IMR-90 (cell line): ENCODE measurements at regions not wholly inside any gene's neighbourhood (a gene's known extent, or its start where the extent isn't known, plus 50 kb on each side); places are given as distances from the start of the nearest gene placed in this dataset.

Source experiments
- ATAC-seq: fragments of 200-7000 bp; cut with Tn5 transposase; 2 replicates; pipeline ENCODE4 v1.9.1; 2020; ENCODE audit warnings: low read depth, mild to moderate bottlenecking, moderate library complexity
- BruUV-seq: library from RNA; stranded (reverse); fragments of 400-500 nt; replicated peaks from 2 replicates; lab custom pipeline; 2021; lab: Mats Ljungman, UMichigan
- CTCF ChIA-PET: fragments of 300-600 bp; formaldehyde crosslinking; extraction: SDS; loops from one replicate; lab custom pipeline; 2021; ENCODE audit warnings: antibody characterized with exemption; lab: Yijun Ruan, JAX
- POLR2A ChIA-PET: fragments of 300-600 bp; sonication (Branson Sonifier 250); formaldehyde crosslinking; loops from one replicate; lab custom pipeline; 2022; ENCODE audit warnings: antibody characterized with exemption; ENCODE audit not compliant: unreplicated experiment; lab: Charles Lee
- DNase-seq: peaks from one replicate; pipeline ENCODE4 v3.0.0; 2013
- H2AFZ ChIP-seq: replicated peaks from 2 replicates; pipeline ENCODE3; 2013; ENCODE audit warnings: low read length, mild to moderate bottlenecking; ENCODE audit not compliant: poor library complexity
- H2AK5ac ChIP-seq: 2 replicates; pipeline ENCODE4 v1.6.1; 2013; ENCODE audit warnings: low read depth, low read length, inconsistent platforms
- H2AK9ac ChIP-seq: replicated peaks from 2 replicates; pipeline ENCODE3; 2013; ENCODE audit warnings: mild to moderate bottlenecking, low read depth, low read length, moderate library complexity; ENCODE audit not compliant: poor library complexity
- H2BK120ac ChIP-seq: 2 replicates; pipeline ENCODE4 v1.6.1; 2013; ENCODE audit warnings: low read depth, low read length, inconsistent platforms
- H2BK15ac ChIP-seq: 3 replicates; pipeline ENCODE4 v1.6.1; 2013; ENCODE audit warnings: low read depth, low read length, inconsistent platforms
- H2BK20ac ChIP-seq: 2 replicates; pipeline ENCODE4 v1.6.1; 2013; ENCODE audit warnings: low read depth, mild to moderate bottlenecking, inconsistent platforms, low read length, moderate library complexity
- H2BK5ac ChIP-seq: 2 replicates; pipeline ENCODE4 v1.6.1; 2013; ENCODE audit warnings: mild to moderate bottlenecking, low read depth, low read length, inconsistent platforms; ENCODE audit not compliant: poor library complexity, severe bottlenecking
- H3K14ac ChIP-seq: replicated peaks from 2 replicates; pipeline ENCODE4 v1.6.1; 2013; ENCODE audit warnings: low read depth, low read length, inconsistent platforms
- H3K18ac ChIP-seq: 2 replicates; pipeline ENCODE4 v1.6.1; 2013; ENCODE audit warnings: low read depth, low read length, control low read depth
- H3K23ac ChIP-seq: 2 replicates; pipeline ENCODE4 v1.6.1; 2013; ENCODE audit warnings: low read depth, low read length, inconsistent platforms
- H3K27ac ChIP-seq: 2 replicates; pipeline ENCODE4 v1.5.1; 2013; ENCODE audit warnings: mild to moderate bottlenecking, control low read depth, low read length; ENCODE audit not compliant: insufficient read depth
- H3K27me3 ChIP-seq: 2 replicates; pipeline ENCODE4 v1.6.1; 2013; ENCODE audit warnings: low read length; ENCODE audit not compliant: control insufficient read depth, insufficient read depth
- H3K36me3 ChIP-seq: 2 replicates; pipeline ENCODE4 v1.6.1; 2013; ENCODE audit warnings: low read length, mixed read lengths; ENCODE audit not compliant: control insufficient read depth, insufficient read depth
- H3K4ac ChIP-seq: 2 replicates; pipeline ENCODE4 v1.6.1; 2013; ENCODE audit warnings: low read depth, low read length, inconsistent platforms
- H3K4me1 ChIP-seq: 2 replicates; pipeline ENCODE4 v1.6.1; 2013; ENCODE audit warnings: low read length, mixed read lengths; ENCODE audit not compliant: control insufficient read depth, insufficient read depth
- H3K4me2 ChIP-seq: 2 replicates; pipeline ENCODE4 v1.6.1; 2013; ENCODE audit warnings: low read depth, mild to moderate bottlenecking, control low read depth, low read length, moderate library complexity
- H3K4me3 ChIP-seq: 2 replicates; pipeline ENCODE4 v1.5.1; 2013; ENCODE audit warnings: low read depth, mild to moderate bottlenecking, control low read depth, low read length, moderate library complexity; ENCODE audit not compliant: insufficient read depth
- H3K56ac ChIP-seq: 2 replicates; pipeline ENCODE4 v1.6.1; 2013; ENCODE audit warnings: low read length, inconsistent platforms; ENCODE audit not compliant: insufficient read depth; ENCODE audit errors: extremely low read depth
- H3K79me1 ChIP-seq, 2 experiments: 2 replicates each; pipeline ENCODE4 v1.6.1; 2013; ENCODE audit warnings: low read length in 2 of 2, inconsistent platforms in 1 of 2, low read depth in 1 of 2
- H3K9ac ChIP-seq: 2 replicates; pipeline ENCODE4 v1.6.1; 2013; ENCODE audit warnings: low read depth, low read length, control low read depth
- H3K9me1 ChIP-seq: 2 replicates; pipeline ENCODE4 v1.6.1; 2013; ENCODE audit warnings: low read length, inconsistent platforms; ENCODE audit not compliant: insufficient read depth
- H3K9me3 ChIP-seq: 2 replicates; pipeline ENCODE4 v1.6.1; 2013; ENCODE audit warnings: low read length; ENCODE audit not compliant: control insufficient read depth, insufficient read depth
- H4K20me1 ChIP-seq: 2 replicates; pipeline ENCODE4 v1.6.1; 2013; ENCODE audit warnings: low read length, inconsistent platforms; ENCODE audit not compliant: insufficient read depth
- H4K5ac ChIP-seq: 2 replicates; pipeline ENCODE4 v1.6.1; 2013; ENCODE audit warnings: mild to moderate bottlenecking, low read depth, low read length, control low read depth
- H4K8ac ChIP-seq, 2 experiments: 2 replicates each; pipeline ENCODE4 v1.6.1; 2013; ENCODE audit warnings: low read depth in 2 of 2, low read length in 2 of 2, control low read depth in 1 of 2, inconsistent platforms in 1 of 2
- H4K91ac ChIP-seq: 2 replicates; pipeline ENCODE4 v1.6.1; 2013; ENCODE audit warnings: low read depth, low read length, inconsistent platforms; ENCODE audit not compliant: insufficient read depth
- CEBPB ChIP-seq: IDR thresholded peaks from 2 replicates; pipeline ENCODE4 v1.6.1; 2012; ENCODE audit warnings: low read depth, low read length, improper control_type of control experiment
- CHD1 ChIP-seq: IDR thresholded peaks from 2 replicates; pipeline ENCODE4 v1.6.1; 2012; ENCODE audit warnings: low read depth, low read length, improper control_type of control experiment
- CTCF ChIP-seq: conservative IDR thresholded peaks from 2 replicates; pipeline ENCODE4 v1.5.1; 2012; ENCODE audit warnings: mild to moderate bottlenecking, low read depth, low read length, improper control_type of control experiment
- FOS ChIP-seq: fragments of 150-350 bp; IDR thresholded peaks from 2 replicates; pipeline ENCODE4 v1.6.1; 2016; ENCODE audit warnings: low read depth, low read length
- MAFK ChIP-seq: IDR thresholded peaks from 2 replicates; pipeline ENCODE4 v1.6.1; 2012; ENCODE audit warnings: low read depth, low read length, improper control_type of control experiment
- MXI1 ChIP-seq: IDR thresholded peaks from 2 replicates; pipeline ENCODE4 v1.6.1; 2012; ENCODE audit warnings: low read depth, mild to moderate bottlenecking, low read length, moderate library complexity, borderline replicate concordance
- NFE2L2 ChIP-seq: fragments of 150-350 bp; IDR thresholded peaks from 2 replicates; pipeline ENCODE4 v1.6.1; 2016; ENCODE audit warnings: low read depth, mild to moderate bottlenecking, low read length
- RCOR1 ChIP-seq: IDR thresholded peaks from 2 replicates; pipeline ENCODE4 v1.6.1; 2012; ENCODE audit warnings: mild to moderate bottlenecking, low read length, improper control_type of control experiment; ENCODE audit not compliant: insufficient replicate concordance
- RFX5 ChIP-seq: IDR thresholded peaks from 2 replicates; pipeline ENCODE4 v1.8.0; 2012; ENCODE audit warnings: low read depth, mild to moderate bottlenecking, low read length, moderate library complexity
- SMC3 ChIP-seq: fragments of 150-350 bp; IDR thresholded peaks from 2 replicates; pipeline ENCODE4 v1.6.1; 2016; ENCODE audit warnings: low read depth, mild to moderate bottlenecking, antibody characterized with exemption, low read length, moderate library complexity
- WGBS, 2 experiments: methylation state at CpG; one replicate each; pipeline versions ENCODE4 v1.1.5 to v1.1.7; 2013; ENCODE audit warnings: missing lambda C conversion rate in 2 of 2; ENCODE audit not compliant: insufficient read length in 1 of 2; ENCODE audit errors: extremely low coverage in 2 of 2; 5-methylcytosine and 5-hydroxymethylcytosine counted together
- dilution Hi-C: fragments of 300-500 bp; cut with HindIII; formaldehyde crosslinking; loops from one replicate; pipeline ENCODE4 v1.14.3; 2018; ENCODE audit warnings: low sequenced_read_pairs; ENCODE audit not compliant: unreplicated experiment
- in situ Hi-C: fragments of 300-500 bp; cut with MboI; formaldehyde crosslinking; loops from 3 replicates; pipeline ENCODE4 v1.14.3; 2019; ENCODE audit warnings: low sequenced_read_pairs, inconsistent platforms, mixed read lengths
- intact Hi-C: fragments of 100-400 bp; cut with micrococcal nuclease; formaldehyde crosslinking; loops from 2 replicates; pipeline ENCODE4 v1.10.0; 2022
- TF ChIP-seq, protein P1 (sequence below): fragments of 150-350 bp; IDR thresholded peaks from 2 replicates; pipeline ENCODE4 v1.6.1; 2016; ENCODE audit warnings: low read depth, mild to moderate bottlenecking, low read length, moderate library complexity, borderline replicate concordance

- Histone ChIP-seq H3K14ac (no peak overlapping the region), H3K9me1 (no peaks in the 10 kb centered on the region), H3K23ac (no peak overlapping the region), H3K18ac (no peak overlapping the region), H3K9ac (no peak overlapping the region), H3K56ac (no peak overlapping the region), H2AK9ac (no peak overlapping the region), H3K9me3 (no peaks in the 10 kb centered on the region), H4K91ac (no peak overlapping the region), H4K5ac (no peak overlapping the region), H3K4ac (no peak overlapping the region), H3K36me3 (no peaks in the 10 kb centered on the region), H2BK15ac (no peak overlapping the region), H3K4me1 (no peaks in the 10 kb centered on the region), H3K4me2 (no peak overlapping the region), H3K27me3 (no peaks in the 10 kb centered on the region), H2AFZ (no peak overlapping the region), H2AK5ac (no peak overlapping the region), H3K27ac (no peak overlapping the region), H2BK5ac (no peak overlapping the region), H4K8ac (no peak overlapping the region), H4K20me1 (no peaks in the 10 kb centered on the region), H3K4me3 (no peak overlapping the region), H3K79me1 (no peaks in the 10 kb centered on the region), H2BK20ac (no peak overlapping the region), H2BK120ac (no peak overlapping the region)
- intact Hi-C loops = no loop called here
- no CpG with 5 or more reads among the region's 9 CpGs for WGBS, 2 experiments
- dilution Hi-C loops = no loop called here
- no peak for DNase-seq
- ChIA-PET POLR2A (no interaction called here), CTCF (no interaction called here)
- TF ChIP-seq, protein P1, sequence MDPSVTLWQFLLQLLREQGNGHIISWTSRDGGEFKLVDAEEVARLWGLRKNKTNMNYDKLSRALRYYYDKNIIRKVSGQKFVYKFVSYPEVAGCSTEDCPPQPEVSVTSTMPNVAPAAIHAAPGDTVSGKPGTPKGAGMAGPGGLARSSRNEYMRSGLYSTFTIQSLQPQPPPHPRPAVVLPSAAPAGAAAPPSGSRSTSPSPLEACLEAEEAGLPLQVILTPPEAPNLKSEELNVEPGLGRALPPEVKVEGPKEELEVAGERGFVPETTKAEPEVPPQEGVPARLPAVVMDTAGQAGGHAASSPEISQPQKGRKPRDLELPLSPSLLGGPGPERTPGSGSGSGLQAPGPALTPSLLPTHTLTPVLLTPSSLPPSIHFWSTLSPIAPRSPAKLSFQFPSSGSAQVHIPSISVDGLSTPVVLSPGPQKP = no peak
- no peak for TF ChIP-seq RCOR1
- TF ChIP-seq FOS = no peak
- no peak for TF ChIP-seq CHD1
- TF ChIP-seq MXI1 = no peak
- no peak for TF ChIP-seq CEBPB
- TF ChIP-seq CTCF = no peak
- no peak for TF ChIP-seq NFE2L2
- TF ChIP-seq SMC3 = no peak
- no peak for TF ChIP-seq RFX5
- no peak for TF ChIP-seq MAFK
- in situ Hi-C loops = no loop called here
- no TSS peak for BruUV-seq
- no peak for ATAC-seq
These were observed 75.5 kb upstream of the SYNDIG1 start for GRCh38 chr20:24393903-24394302.
